A549 (cell line): ENCODE measurements at regions not wholly inside any gene's neighbourhood (a gene's known extent, or its start where the extent isn't known, plus 50 kb on each side); places are given as distances from the start of the nearest gene placed in this dataset.
A peak's percentile ranks its signal among the peaks of the same experiment; 100 is the strongest.
"Not testable (repeated sequence)": the region's sequence is repeated elsewhere in the genome, so short reads cannot be mapped to it uniquely, and the experiment has no call there.

Experiments used
- ATAC-seq, 2 experiments: fragments of 200-7000 bp in 1 of 2; fragments of >200 bp in 1 of 2; cut with Nextera tagmentation in 1 of 2; cut with Tn5 transposase in 1 of 2; 3 replicates each; pipeline versions ENCODE4 v1.8.0 to v1.9.1; 2018 to 2020; ENCODE audit warnings: mild to moderate bottlenecking in 1 of 2, moderate library complexity in 1 of 2
- CTCF ChIA-PET: fragments of 300-600 bp; sonication (Branson Sonifier 250); formaldehyde crosslinking; extraction: SDS; loops from one replicate; lab custom pipeline; 2021; ENCODE audit warnings: antibody characterized with exemption, inconsistent platforms; lab: Yijun Ruan, JAX
- POLR2A ChIA-PET: fragments of 350-600 bp; formaldehyde crosslinking; extraction: SDS; loops from one replicate; lab custom pipeline; 2021; ENCODE audit warnings: antibody characterized with exemption, inconsistent platforms; lab: Yijun Ruan, JAX
- DNase-seq, 2 experiments: peaks; one replicate each; pipeline versions ENCODE4 v3.0.0 to v3.0.0-alpha.2; 2011 to 2016; ENCODE audit warnings: low read depth in 1 of 2, low spot score in 1 of 2
- FAIRE-seq: peaks from 2 replicates; lab custom pipeline; 2011; peaks lifted over from hg19 to GRCh38; lab: Jason Lieb, UNC
- H3K27ac ChIP-seq, 2 experiments: fragments of >200 bp; sonication (Bioruptor Twin); formaldehyde crosslinking; 3 replicates each; pipeline ENCODE4 v1.5.1; 2016 to 2017
- H3K4me1 ChIP-seq: fragments of >200 bp; sonication (Bioruptor Twin); formaldehyde crosslinking; 3 replicates; pipeline ENCODE4 v1.6.1; 2016
- H3K4me2 ChIP-seq: fragments of >200 bp; sonication (Bioruptor Twin); formaldehyde crosslinking; 3 replicates; pipeline ENCODE4 v1.6.1; 2016
- H3K4me3 ChIP-seq: fragments of >200 bp; sonication (Bioruptor Twin); formaldehyde crosslinking; 3 replicates; pipeline ENCODE4 v1.5.1; 2016
- H3K9me3 ChIP-seq: fragments of >200 bp; sonication (Bioruptor Twin); formaldehyde crosslinking; 3 replicates; pipeline ENCODE4 v1.6.1; 2016
- CBX8 ChIP-seq: fragments of 200-600 bp; sonication (generic); IDR thresholded peaks from 2 replicates; pipeline ENCODE4 v1.6.1; 2016
- CTCF ChIP-seq: fragments of >200 bp; sonication (Bioruptor Twin); formaldehyde crosslinking; IDR thresholded peaks from 3 replicates; pipeline ENCODE4 v1.5.1; 2016
- E2F6 ChIP-seq: IDR thresholded peaks from 2 replicates; pipeline ENCODE4 v1.6.1; 2012; ENCODE audit warnings: low read depth, borderline replicate concordance
- EHF ChIP-seq: fragments of 250-450 bp; sonication (Bioruptor Pico); IDR thresholded peaks from 2 replicates; pipeline ENCODE4 v1.5.0; 2020; ENCODE audit warnings: mild to moderate bottlenecking
- FOXS1 ChIP-seq: fragments of 250-450 bp; sonication (Bioruptor Pico); IDR thresholded peaks from 2 replicates; pipeline ENCODE4 v1.5.0; 2020; ENCODE audit warnings: mild to moderate bottlenecking, moderate library complexity
- HOXA7 ChIP-seq: fragments of 250-450 bp; sonication (Bioruptor Pico); IDR thresholded peaks from 2 replicates; pipeline ENCODE4 v1.5.0; 2020; ENCODE audit warnings: mild to moderate bottlenecking, moderate library complexity
- HOXB13 ChIP-seq: fragments of 250-450 bp; sonication (Bioruptor Pico); IDR thresholded peaks from 2 replicates; pipeline ENCODE4 v1.5.0; 2020; ENCODE audit warnings: low read depth, mild to moderate bottlenecking, moderate library complexity
- JUNB ChIP-seq: fragments of >200 bp; sonication (Bioruptor Twin); formaldehyde crosslinking; IDR thresholded peaks from 2 replicates; pipeline ENCODE4 v1.6.1; 2016
- MAFK ChIP-seq: fragments of 450-650 bp; IDR thresholded peaks from 2 replicates; pipeline ENCODE4 v1.6.1; 2014; ENCODE audit not compliant: partially characterized antibody
- NR3C1 ChIP-seq: fragments of >200 bp; sonication (Bioruptor Twin); formaldehyde crosslinking; IDR thresholded peaks from 3 replicates; pipeline ENCODE4 v1.6.1; 2017
- RAD21 ChIP-seq, 2 experiments: fragments of >200 bp in 1 of 2; sonication (Bioruptor Twin) in 1 of 2; formaldehyde crosslinking in 1 of 2; IDR thresholded peaks in 1 of 2; conservative IDR thresholded peaks in 1 of 2; 2 replicates in 1 of 2; 3 replicates in 1 of 2; pipeline ENCODE4 v1.6.1; 2012 to 2018; ENCODE audit warnings: inconsistent platforms in 1 of 2
- RCOR1 ChIP-seq: fragments of 150-350 bp; IDR thresholded peaks from 2 replicates; pipeline ENCODE4 v1.6.1; 2014; ENCODE audit warnings: antibody characterized with exemption, low read length, low read depth
- RFX5 ChIP-seq: fragments of 450-650 bp; IDR thresholded peaks from 2 replicates; pipeline ENCODE4 v1.7.1; 2014; ENCODE audit warnings: antibody characterized with exemption, mild to moderate bottlenecking, moderate library complexity
- SMC3 ChIP-seq: fragments of >200 bp; sonication (Bioruptor Twin); formaldehyde crosslinking; IDR thresholded peaks from 3 replicates; pipeline ENCODE4 v1.6.1; 2018; ENCODE audit warnings: inconsistent platforms
- SREBF2 ChIP-seq: fragments of 450-650 bp; IDR thresholded peaks from 2 replicates; pipeline ENCODE4 v1.6.1; 2014; ENCODE audit warnings: mild to moderate bottlenecking, moderate library complexity
- WGBS: methylation state at CpG from one replicate; pipeline ENCODE4 v1.1.6; 2017; ENCODE audit errors: missing lambda C conversion rate; 5-methylcytosine and 5-hydroxymethylcytosine counted together
- TF ChIP-seq, protein P1 (sequence below): IDR thresholded peaks from 2 replicates; pipeline ENCODE4 v1.6.1; 2012

- FAIRE-seq (no peak), ATAC-seq (0 out of 6 replicates have a peak, but pooled peaks of 1 of the 2 experiments have one; percentile 46), DNase-seq (peak in 1 of 2 experiments; percentile 21)
- no peaks in the 10 kb centered on the region for H3K9me3 ChIP-seq
- H3K27ac ChIP-seq: no peak overlapping the region
- ChIA-PET CTCF (interaction anchor here (0.6 to 1.3 kb wide), 2 partner anchors 183 to 343 kb away, joined by 3 read pairs; no protein-coding TSS in a partner anchor), POLR2A (no interaction called here)
- no peak for TF ChIP-seq HOXB13
- no peak for TF ChIP-seq FOXS1 (CRISPR knock-in tag)
- no peak for TF ChIP-seq RFX5
- TF ChIP-seq RAD21 (conservative IDR thresholded peaks at IDR 0.05 in 1 of 2, IDR thresholded peaks at IDR 0.05 in 1 of 2): peak in 1 of 2 experiments; percentile 20; a peak in 1 of 5 replicates
- no peak for TF ChIP-seq RCOR1
- H3K4me2 ChIP-seq: no peak overlapping the region
- H3K4me3 ChIP-seq: no peak overlapping the region
- H3K4me1 ChIP-seq: no peaks in the 10 kb centered on the region
Observed at GRCh38 chr1:104132382-104132973, 382.8 kb downstream of the AMY1C start.

GRCh38 chr1:104135036-104135435 is 385.3 kb downstream of the AMY1C start:
- WGBS: 38% methylated on average over 5 of the region's 6 CpGs
- FAIRE-seq, H3K4me3 ChIP-seq, CTCF ChIA-PET, DNase-seq, H3K9me3 ChIP-seq, ATAC-seq, H3K4me2 ChIP-seq, H3K27ac ChIP-seq, H3K4me1 ChIP-seq, POLR2A ChIA-PET: not testable (repeated sequence)

GRCh38 chr1:104136621-104137020 is 386.9 kb downstream of the AMY1C start:
- 4% methylated on average over 3 of the region's 3 CpGs for WGBS
- no peak for TF ChIP-seq JUNB
- no peak for TF ChIP-seq EHF (CRISPR knock-in tag)
- no peak for TF ChIP-seq SMC3
- no peak for TF ChIP-seq CBX8
- TF ChIP-seq SREBF2: no peak
- TF ChIP-seq FOXS1 (CRISPR knock-in tag): no peak
- TF ChIP-seq CTCF: no peak
- TF ChIP-seq, protein P1, sequence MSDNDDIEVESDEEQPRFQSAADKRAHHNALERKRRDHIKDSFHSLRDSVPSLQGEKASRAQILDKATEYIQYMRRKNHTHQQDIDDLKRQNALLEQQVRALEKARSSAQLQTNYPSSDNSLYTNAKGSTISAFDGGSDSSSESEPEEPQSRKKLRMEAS: no peak
- no peak for TF ChIP-seq MAFK
- TF ChIP-seq NR3C1: no peak
- TF ChIP-seq E2F6: no peak
- no peak for TF ChIP-seq RFX5
- no peak overlapping the region for H3K27ac ChIP-seq
- H3K4me2 ChIP-seq: no peak overlapping the region
- FAIRE-seq (no peak), ATAC-seq (no peak), DNase-seq (no peak)
- no peaks in the 10 kb centered on the region for H3K4me1 ChIP-seq
- POLR2A ChIA-PET: no interaction called here
- no peak overlapping the region for H3K4me3 ChIP-seq
- H3K9me3 ChIP-seq: no peaks in the 10 kb centered on the region
- CTCF ChIA-PET: no interaction called here

DNA sequence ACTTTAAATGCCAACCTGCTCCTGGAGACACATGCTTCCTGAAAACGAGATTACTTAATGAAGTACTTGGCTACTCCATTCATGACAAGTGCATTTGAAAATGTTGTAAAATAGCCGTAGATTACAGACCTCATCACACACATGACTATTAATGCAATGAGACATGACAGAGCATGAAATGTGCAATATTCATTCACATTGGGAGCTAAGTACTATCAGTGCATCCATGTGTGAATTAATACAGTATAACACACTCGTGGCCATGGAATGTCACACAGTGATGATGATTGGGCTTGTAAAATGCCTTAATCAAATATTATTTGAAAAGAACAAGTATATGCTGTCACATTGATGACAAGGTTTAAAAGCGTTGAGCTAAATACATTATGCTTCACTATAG is 407.0 kb downstream of the AMY1C start:
- no peak for ATAC-seq
- no peak for TF ChIP-seq HOXA7 (CRISPR knock-in tag)
- TF ChIP-seq, all 56 proteins: peak for 0
- CTCF ChIA-PET: no interaction called here
- no peak overlapping the region for H3K4me2 ChIP-seq
- DNase-seq: no peak
- no peak for FAIRE-seq
- H3K27ac ChIP-seq: no peak overlapping the region
- H3K9me3 ChIP-seq: no peaks in the 10 kb centered on the region
- POLR2A ChIA-PET: no interaction called here
- no peaks in the 10 kb centered on the region for H3K4me1 ChIP-seq
- no peak overlapping the region for H3K4me3 ChIP-seq
- WGBS: 0% methylated on average over 4 of the region's 4 CpGs
